ENCODE measurements at regions not wholly inside any gene's neighbourhood (a gene's known extent, or its start where the extent isn't known, plus 50 kb on each side); places are given as distances from the start of the nearest gene placed in this dataset.

- DNase-seq (ENCODE audit: low read depth, low spot score) = no peak
- peaks cover 10% of the 10 kb centered on the region for H3K4me1 Mint-ChIP-seq
- H3K27me3 Mint-ChIP-seq (ENCODE audit: low read depth) = no peaks in the 10 kb centered on the region
- no peak overlapping the region for H3K4me3 Mint-ChIP-seq
- H3K27ac Mint-ChIP-seq (ENCODE audit: unreplicated experiment) = no peak overlapping the region
- H3K9me3 Mint-ChIP-seq = no peaks in the 10 kb centered on the region
- TF ChIP-seq CTCF (conservative IDR thresholded peaks at IDR 0.05) = no peak
- peaks cover 7% of the 10 kb centered on the region for H3K36me3 Mint-ChIP-seq (ENCODE audit: low read depth)
Observed at GRCh38 chr1:39110882-39111281, 84.7 kb downstream of the NDUFS5 start.

GRCh38 chr1:39113109-39113743 is 87.1 kb downstream of the NDUFS5 start:
- H3K36me3 Mint-ChIP-seq (ENCODE audit: low read depth) = peaks cover 7% of the 10 kb centered on the region
- no peaks in the 10 kb centered on the region for H3K27me3 Mint-ChIP-seq (ENCODE audit: low read depth)
- H3K4me1 Mint-ChIP-seq = peaks cover 15% of the 10 kb centered on the region
- no peak overlapping the region for H3K27ac Mint-ChIP-seq (ENCODE audit: unreplicated experiment)
- H3K4me3 Mint-ChIP-seq = no peak overlapping the region
- no peaks in the 10 kb centered on the region for H3K9me3 Mint-ChIP-seq
- no peak for DNase-seq (ENCODE audit: low read depth, low spot score)
- TF ChIP-seq CTCF (conservative IDR thresholded peaks at IDR 0.05) = no peak

GRCh38 chr1:39115271-39116110 is 89.0 kb upstream of the MACF1 start:
- H3K27ac Mint-ChIP-seq (ENCODE audit: unreplicated experiment) = no peak overlapping the region
- no peaks in the 10 kb centered on the region for H3K27me3 Mint-ChIP-seq (ENCODE audit: low read depth)
- no peaks in the 10 kb centered on the region for H3K9me3 Mint-ChIP-seq
- peaks cover 7% of the 10 kb centered on the region for H3K36me3 Mint-ChIP-seq (ENCODE audit: low read depth)
- no peak for TF ChIP-seq CTCF (conservative IDR thresholded peaks at IDR 0.05)
- peaks cover 15% of the 10 kb centered on the region for H3K4me1 Mint-ChIP-seq
- no peak for DNase-seq (ENCODE audit: low read depth, low spot score)
- H3K4me3 Mint-ChIP-seq = no peak overlapping the region

GRCh38 chr1:39116116-39116607 is 88.3 kb upstream of the MACF1 start:
- Mint-ChIP-seq H3K4me1 (peaks cover 12% of the 10 kb centered on the region), H3K4me3 (no peak overlapping the region), H3K9me3 (no peaks in the 10 kb centered on the region), H3K27me3 (ENCODE audit: low read depth) (no peaks in the 10 kb centered on the region), H3K27ac (ENCODE audit: unreplicated experiment) (no peak overlapping the region), H3K36me3 (ENCODE audit: low read depth) (peaks cover 7% of the 10 kb centered on the region)
- no peak for DNase-seq (ENCODE audit: low read depth, low spot score)
- TF ChIP-seq CTCF (conservative IDR thresholded peaks at IDR 0.05) = no peak

GRCh38 chr1:39116860-39117728 is 87.4 kb upstream of the MACF1 start:
- Mint-ChIP-seq H3K36me3 (ENCODE audit: low read depth) (peaks cover 7% of the 10 kb centered on the region), H3K27me3 (ENCODE audit: low read depth) (no peaks in the 10 kb centered on the region), H3K4me3 (no peak overlapping the region), H3K27ac (ENCODE audit: unreplicated experiment) (no peak overlapping the region), H3K9me3 (no peaks in the 10 kb centered on the region), H3K4me1 (peaks cover 12% of the 10 kb centered on the region)
- no peak for TF ChIP-seq CTCF (conservative IDR thresholded peaks at IDR 0.05)
- no peak for DNase-seq (ENCODE audit: low read depth, low spot score)
